NCI-H345 (cell line): ENCODE measurements at regions not wholly inside any gene's neighbourhood (a gene's known extent, or its start where the extent isn't known, plus 50 kb on each side); places are given as distances from the start of the nearest gene placed in this dataset.

ENCODE experiments used
- DNase-seq: peaks from one replicate; lab custom pipeline; 2025; lab: John Stamatoyannopoulos, UW

- no peak for DNase-seq
Measured at GRCh38 chr2:123101434-123101833, 923.7 kb upstream of the CNTNAP5 start.

- no peak for DNase-seq
Measured at GRCh38 chr2:123103902-123104301, 921.2 kb upstream of the CNTNAP5 start.

- DNase-seq = no peak
Measured at GRCh38 chr2:123116595-123116994, 908.5 kb upstream of the CNTNAP5 start.

GRCh38 chr2:123127236-123127635 lies 897.9 kb upstream of the CNTNAP5 start:
- no peak for DNase-seq

GRCh38 chr2:123128951-123129350 lies 896.1 kb upstream of the CNTNAP5 start:
- no peak for DNase-seq

GRCh38 chr2:123136419-123136818 lies 888.7 kb upstream of the CNTNAP5 start:
- no peak for DNase-seq

GRCh38 chr2:123144082-123144481 lies 881.0 kb upstream of the CNTNAP5 start:
- DNase-seq = no peak

- no peak for DNase-seq
Measured at GRCh38 chr2:123153041-123153440, 872.0 kb upstream of the CNTNAP5 start.

GRCh38 chr2:123154195-123154594 lies 870.9 kb upstream of the CNTNAP5 start:
- DNase-seq = no peak

- DNase-seq = no peak
Measured at GRCh38 chr2:123157016-123157415, 868.1 kb upstream of the CNTNAP5 start.

GRCh38 chr2:123162400-123163016 lies 862.6 kb upstream of the CNTNAP5 start:
- no peak for DNase-seq

- DNase-seq = no peak
Measured at GRCh38 chr2:123163398-123163797, 861.7 kb upstream of the CNTNAP5 start.

- no peak for DNase-seq
Measured at GRCh38 chr2:123164216-123164615, 860.9 kb upstream of the CNTNAP5 start.

- DNase-seq = no peak
Measured at GRCh38 chr2:123165616-123166015, 859.5 kb upstream of the CNTNAP5 start.

- DNase-seq = no peak
Measured at GRCh38 chr2:123179526-123179925, 845.6 kb upstream of the CNTNAP5 start.

- no peak for DNase-seq
Measured at GRCh38 chr2:123195957-123196356, 829.1 kb upstream of the CNTNAP5 start.

GRCh38 chr2:123200035-123200434 lies 825.1 kb upstream of the CNTNAP5 start:
- no peak for DNase-seq

- DNase-seq = no peak
Measured at GRCh38 chr2:123207245-123207644, 817.8 kb upstream of the CNTNAP5 start.

- DNase-seq = no peak
Measured at GRCh38 chr2:123209202-123209601, 815.9 kb upstream of the CNTNAP5 start.

- no peak for DNase-seq
Measured at GRCh38 chr2:123211181-123211580, 813.9 kb upstream of the CNTNAP5 start.

- DNase-seq = no peak
Measured at GRCh38 chr2:123245156-123245555, 779.9 kb upstream of the CNTNAP5 start.

GRCh38 chr2:123258877-123259539 lies 766.1 kb upstream of the CNTNAP5 start:
- no peak for DNase-seq

GRCh38 chr2:123262856-123263255 lies 762.2 kb upstream of the CNTNAP5 start:
- no peak for DNase-seq

GRCh38 chr2:123283431-123283830 lies 741.7 kb upstream of the CNTNAP5 start:
- no peak for DNase-seq
